HCT116 (cell line): ENCODE measurements at regions not wholly inside any gene's neighbourhood (a gene's known extent, or its start where the extent isn't known, plus 50 kb on each side); places are given as distances from the start of the nearest gene placed in this dataset.
"Not testable (repeated sequence)": the region's sequence is repeated elsewhere in the genome, so short reads cannot be mapped to it uniquely, and the experiment has no call there.

Source experiments
- ATAC-seq: fragments of 200-7000 bp; cut with Tn5 transposase; 2 replicates; pipeline ENCODE4 v1.9.1; 2020; ENCODE audit warnings: mild to moderate bottlenecking, moderate library complexity
- BruUV-seq: library from RNA; stranded (reverse); fragments of 400-500 nt; replicated peaks from 2 replicates; lab custom pipeline; 2021; lab: Mats Ljungman, UMichigan
- CTCF ChIA-PET: fragments of 300-600 bp; sonication (Branson Sonifier 250); formaldehyde crosslinking; loops from one replicate; lab custom pipeline; 2021; ENCODE audit warnings: antibody characterized with exemption; lab: Charles Lee
- POLR2A ChIA-PET: fragments of 300-600, 350-600 bp; sonication (Branson Sonifier 250); formaldehyde crosslinking; loops from one replicate; lab custom pipeline; 2021; ENCODE audit warnings: antibody characterized with exemption; lab: Charles Lee
- RAD21 ChIA-PET, 2 experiments: fragments of 300-600 bp; sonication (Branson Sonifier 250); formaldehyde crosslinking; loops; one replicate each; lab custom pipeline; 2023; ENCODE audit warnings: low total read pairs in 2 of 2; ENCODE audit not compliant: uncharacterized antibody in 2 of 2, unreplicated experiment in 2 of 2, low non-redundant PET in 1 of 2; lab: Charles Lee
- DNase-seq: peaks from one replicate; pipeline ENCODE4 v3.0.0-alpha.2; 2010; ENCODE audit warnings: low read depth, low spot score
- H2AFZ ChIP-seq: fragments of 200-600 bp; shearing (Covaris generic), sonication (generic); 2 replicates; pipeline ENCODE4 v1.6.1; 2017; ENCODE audit warnings: low read depth, mixed run types, mixed read lengths, antibody characterized with exemption, low read length; ENCODE audit not compliant: poor library complexity, severe bottlenecking
- H3K27ac ChIP-seq: 2 replicates; pipeline ENCODE4 v1.5.1; 2012; ENCODE audit warnings: low read depth, low read length
- H3K27me3 ChIP-seq: fragments of 200-600 bp; sonication (generic); 2 replicates; pipeline ENCODE4 v1.6.1; 2016; ENCODE audit warnings: mixed run types, low read length, mixed read lengths; ENCODE audit not compliant: insufficient read depth
- H3K36me3 ChIP-seq, 2 experiments: fragments of 200-500 bp in 1 of 2; fragments of 200-600 bp in 1 of 2; sonication (Bioruptor generic) in 1 of 2; sonication (generic) in 1 of 2; 2 replicates each; pipeline versions ENCODE4 v1.5.1 to v1.6.1; 2014 to 2016; ENCODE audit warnings: low read length in 2 of 2, inconsistent platforms in 1 of 2, mixed read lengths in 1 of 2, mixed run types in 1 of 2; ENCODE audit not compliant: insufficient read depth in 2 of 2, control insufficient read depth in 1 of 2
- H3K4me1 ChIP-seq, 2 experiments: fragments of 200-600 bp in 1 of 2; sonication (generic) in 1 of 2; 2 replicates each; pipeline versions ENCODE4 v1.5.1 to v1.6.1; 2012 to 2017; ENCODE audit warnings: low read length in 2 of 2, inconsistent platforms in 1 of 2, mild to moderate bottlenecking in 1 of 2, mixed read lengths in 1 of 2, mixed run types in 1 of 2, moderate library complexity in 1 of 2; ENCODE audit not compliant: insufficient read depth in 2 of 2, control insufficient read depth in 1 of 2
- H3K4me2 ChIP-seq: fragments of 200-600 bp; sonication (generic); 2 replicates; pipeline ENCODE4 v1.6.1; 2017; ENCODE audit warnings: mixed run types, low read length, mixed read lengths
- H3K4me3 ChIP-seq, 2 experiments: fragments of 200-600 bp in 1 of 2; sonication (generic) in 1 of 2; replicated peaks in 1 of 2; 2 replicates each; pipeline ENCODE4 v1.5.1; 2011 to 2016; ENCODE audit warnings: low read length in 2 of 2, control low read depth in 1 of 2, low read depth in 1 of 2, mild to moderate bottlenecking in 1 of 2, mixed read lengths in 1 of 2, mixed run types in 1 of 2
- H3K79me2 ChIP-seq: fragments of 200-600 bp; sonication (generic); 2 replicates; pipeline ENCODE4 v1.6.1; 2017; ENCODE audit warnings: mild to moderate bottlenecking, mixed run types, low read length, moderate library complexity, mixed read lengths; ENCODE audit not compliant: insufficient read depth
- H3K9ac ChIP-seq: fragments of 200-600 bp; sonication (generic); 2 replicates; pipeline ENCODE4 v1.6.1; 2016; ENCODE audit warnings: low read length, mixed read lengths
- H3K9me2 ChIP-seq: fragments of 200-600 bp; sonication (generic), shearing (Covaris generic); 2 replicates; pipeline ENCODE4 v1.6.1; 2017; ENCODE audit warnings: mixed run types, mild to moderate bottlenecking, moderate library complexity; ENCODE audit not compliant: insufficient read depth
- H3K9me3 ChIP-seq, 2 experiments: fragments of 200-500 bp in 1 of 2; fragments of 200-600 bp in 1 of 2; sonication (Bioruptor generic) in 1 of 2; sonication (generic) in 1 of 2; 2 replicates each; pipeline ENCODE4 v1.6.1; 2014 to 2017; ENCODE audit warnings: low read length in 2 of 2, mixed read lengths in 2 of 2, inconsistent platforms in 1 of 2, low read depth in 1 of 2, mild to moderate bottlenecking in 1 of 2, mixed run types in 1 of 2, moderate library complexity in 1 of 2; ENCODE audit not compliant: control insufficient read depth in 1 of 2, insufficient read depth in 1 of 2
- H4K20me1 ChIP-seq: fragments of 200-600 bp; sonication (generic), shearing (Covaris generic); 2 replicates; pipeline ENCODE4 v1.6.1; 2017; ENCODE audit warnings: mixed run types, mild to moderate bottlenecking, moderate library complexity; ENCODE audit not compliant: insufficient read depth
- EZH2phosphoT487 ChIP-seq: fragments of 200-600 bp; IDR thresholded peaks from 2 replicates; pipeline ENCODE4 v1.6.1; 2018; ENCODE audit warnings: antibody characterized with exemption, borderline replicate concordance
- POLR2A ChIP-seq: IDR thresholded peaks from 2 replicates; pipeline ENCODE4 v1.7.0; 2011; ENCODE audit warnings: borderline replicate concordance; ENCODE audit not compliant: insufficient read depth, insufficient read length; ENCODE audit errors: extremely low read depth
- RAD21 ChIP-seq: IDR thresholded peaks from 2 replicates; pipeline ENCODE4 v1.6.1; 2012; ENCODE audit warnings: low read depth, mild to moderate bottlenecking
- REST ChIP-seq: IDR thresholded peaks from 2 replicates; pipeline ENCODE4 v1.6.1; 2012; ENCODE audit warnings: low read depth
- TCF7L2 ChIP-seq: IDR thresholded peaks from 2 replicates; pipeline ENCODE4 v1.7.0; 2011; ENCODE audit warnings: borderline replicate concordance, inconsistent platforms; ENCODE audit not compliant: insufficient read depth, insufficient read length; ENCODE audit errors: extremely low read depth
- ZBTB33 ChIP-seq: IDR thresholded peaks from 2 replicates; pipeline ENCODE4 v1.6.1; 2011; ENCODE audit warnings: mild to moderate bottlenecking, low read length, moderate library complexity; ENCODE audit not compliant: insufficient replicate concordance; ENCODE audit errors: extremely low read depth
- ZFX ChIP-seq: fragments of 450-650 bp; IDR thresholded peaks from 2 replicates; pipeline ENCODE4 v1.6.1; 2017
- intact Hi-C: fragments of 100-400 bp; cut with micrococcal nuclease; formaldehyde crosslinking; loops from 2 replicates; pipeline ENCODE4 v1.10.0; 2022

- Histone ChIP-seq H3K4me2 (no peak overlapping the region), H3K36me3 (no peaks in the 10 kb centered on the region), H3K9me2 (no peaks in the 10 kb centered on the region), H4K20me1 (no peaks in the 10 kb centered on the region), H3K27me3 (peaks cover 4% of the 10 kb centered on the region; the same call in 1 of the 2 replicates), H3K79me2 (no peaks in the 10 kb centered on the region), H2AFZ (no peak overlapping the region), H3K4me1 (no peaks in the 10 kb centered on the region), H3K27ac (no peak overlapping the region)
- ChIA-PET CTCF (no interaction called here), RAD21 (no interaction called here), POLR2A (no interaction called here)
- intact Hi-C loops = no loop called here
- BruUV-seq = no TSS peak
- no peak for DNase-seq
- no peak for ATAC-seq
- TF ChIP-seq ZFX = no peak
- no peak for TF ChIP-seq RAD21
- no peak for TF ChIP-seq REST
- no peak for TF ChIP-seq ZBTB33
- no peak for TF ChIP-seq TCF7L2
- TF ChIP-seq EZH2phosphoT487 = no peak
- no peak for TF ChIP-seq POLR2A
- TF ChIP-seq, all 23 proteins: peak for 0
- no peak overlapping the region for H3K9ac ChIP-seq
- no peak overlapping the region for H3K4me3 ChIP-seq
- no peaks in the 10 kb centered on the region for H3K9me3 ChIP-seq
Measured at GRCh38 chr2:235227590-235227989, 266.3 kb upstream of the AGAP1 start.

- H3K27me3 ChIP-seq, DNase-seq, H3K9me2 ChIP-seq, H4K20me1 ChIP-seq, H3K79me2 ChIP-seq, H2AFZ ChIP-seq, POLR2A ChIA-PET, H3K9ac ChIP-seq, H3K27ac ChIP-seq, ATAC-seq, H3K4me3 ChIP-seq, H3K36me3 ChIP-seq, RAD21 ChIA-PET, H3K4me2 ChIP-seq, H3K4me1 ChIP-seq, H3K9me3 ChIP-seq, BruUV-seq, CTCF ChIA-PET, intact Hi-C loops: not testable (repeated sequence)
Measured at GRCh38 chr2:235228422-235228821, 265.4 kb upstream of the AGAP1 start.
